ENCODE measurements at regions not wholly inside any gene's neighbourhood (a gene's known extent, or its start where the extent isn't known, plus 50 kb on each side); places are given as distances from the start of the nearest gene placed in this dataset.

GRCh38 chr2:196247114-196247975 is 76.0 kb upstream of the STK17B start:
- POLR2A ChIA-PET = no interaction called here
- dilution Hi-C loops (cut with MboI; ENCODE audit: extremely low pct_ligation_motif_present, low sequenced_read_pairs) = no loop called here
- Histone ChIP-seq H3K27me3 (ENCODE audit: control insufficient read depth in 2 of 2, insufficient read depth in 2 of 2, low read length in 2 of 2) (no peaks in the 10 kb centered on the region), H3K4me2 (ENCODE audit: insufficient read depth, low read length) (no peak overlapping the region), H3K36me3 (ENCODE audit: control insufficient read depth in 2 of 2, extremely low read depth in 1 of 2, insufficient read depth in 2 of 2, low read length in 2 of 2) (peaks cover 7 to 35% of the 10 kb centered on the region in 2 experiments), H3K9ac (replicated peaks; ENCODE audit: extremely low read depth, insufficient read depth, low read length) (no peak overlapping the region), H3K9me1 (replicated peaks; ENCODE audit: control insufficient read depth, extremely low read depth, insufficient read depth, low read length) (no peaks in the 10 kb centered on the region), H3K27ac (ENCODE audit: insufficient read depth, low read depth, low read length) (no peak overlapping the region), H3K79me2 (ENCODE audit: control insufficient read depth, insufficient read depth, low read length) (no peaks in the 10 kb centered on the region), H4K20me1 (replicated peaks; ENCODE audit: control insufficient read depth, extremely low read depth, insufficient read depth, low read length) (no peaks in the 10 kb centered on the region), H3K4me1 (ENCODE audit: control insufficient read depth, extremely low read depth, insufficient read depth, low read length) (peaks cover 4% of the 10 kb centered on the region), H2AFZ (ENCODE audit: low read depth, low read length) (no peak overlapping the region), H3K4me3 (replicated peaks in 1 of 3; ENCODE audit: insufficient read depth in 1 of 3, low read depth in 1 of 3, low read length in 3 of 3) (no peak overlapping the region), H3K9me3 (replicated peaks; ENCODE audit: control insufficient read depth, insufficient read depth, low read length) (no peaks in the 10 kb centered on the region)
- CTCF ChIA-PET = interaction anchor here (1.2 to 2.6 kb wide), 4 partner anchors 9 to 90 kb away, joined by 3 to 9 read pairs (median 4); no protein-coding TSS in a partner anchor
- no TSS peak for BruUV-seq (replicated peaks)
- FAIRE-seq = no peak
- TF ChIP-seq MAX (IDR thresholded peaks at IDR 0.05; ENCODE audit: insufficient read depth, insufficient read length) (no peak), POLR2A (IDR thresholded peaks at IDR 0.05; ENCODE audit: low read depth, low read length) (no peak), JUN (IDR thresholded peaks at IDR 0.05; ENCODE audit: borderline replicate concordance, insufficient read depth, insufficient read length, low read depth) (no peak), GATA2 (IDR thresholded peaks at IDR 0.05; ENCODE audit: insufficient read depth, insufficient read length, low read depth, low read length) (no peak), FOS (IDR thresholded peaks at IDR 0.05; ENCODE audit: borderline replicate concordance, insufficient read depth, low read length) (no peak), POLR2AphosphoS5 (IDR thresholded peaks at IDR 0.05; ENCODE audit: insufficient read depth, low read depth, low read length) (no peak), MYC (IDR thresholded peaks at IDR 0.05; ENCODE audit: low read depth, low read length) (no peak), CTCF (IDR thresholded peaks at IDR 0.05; ENCODE audit: extremely low read depth in 1 of 2, insufficient read depth in 1 of 2, low read depth in 1 of 2, low read length in 2 of 2) (no peak), EZH2 (IDR thresholded peaks at IDR 0.05; ENCODE audit: borderline replicate concordance, low read depth, low read length, severe bottlenecking) (no peak)
- DNase-seq (ENCODE audit: low read depth, low spot score) = no peak
- intact Hi-C loops (cut with micrococcal nuclease) = no loop called here

Data from endothelial cell of umbilical vein (primary cell).